CD4-positive, CD25-positive, alpha-beta regulatory T cell (primary cell): ENCODE measurements at regions not wholly inside any gene's neighbourhood (a gene's known extent, or its start where the extent isn't known, plus 50 kb on each side); places are given as distances from the start of the nearest gene placed in this dataset.

Experiments
- ATAC-seq, 2 donors: fragments of 150-1000 bp; cut with Tn5 transposase; one replicate each; pipeline ENCODE4 v1.10.0; 2021; ENCODE audit warnings: low read depth in 2 of 2, moderate number of reproducible peaks in 2 of 2, moderate library complexity in 1 of 2
- DNase-seq, 3 donors: peaks; one replicate each; pipeline versions ENCODE4 v3.0.0 to v3.0.0-alpha.2; 2012 to 2022; ENCODE audit warnings: mixed read lengths in 1 of 3
- H3K27ac ChIP-seq: one replicate; pipeline ENCODE4 v1.7.0; 2013; ENCODE audit warnings: mild to moderate bottlenecking, low read length; ENCODE audit not compliant: insufficient read depth, poor library complexity, severe bottlenecking
- H3K27me3 ChIP-seq: one replicate; pipeline ENCODE4 v1.7.0; 2013; ENCODE audit warnings: low read length; ENCODE audit not compliant: control insufficient read depth, insufficient read depth
- H3K36me3 ChIP-seq: one replicate; pipeline ENCODE4 v1.7.0; 2013; ENCODE audit warnings: mild to moderate bottlenecking, low read length, moderate library complexity; ENCODE audit not compliant: control insufficient read depth, insufficient read depth
- H3K4me1 ChIP-seq: 2 replicates; pipeline ENCODE4 v1.7.0; 2013; ENCODE audit warnings: mild to moderate bottlenecking, low read length; ENCODE audit not compliant: insufficient read depth, control insufficient read depth, poor library complexity, severe bottlenecking
- H3K4me3 ChIP-seq: one replicate; pipeline ENCODE4 v1.7.0; 2013; ENCODE audit warnings: low read depth, mild to moderate bottlenecking, low read length, moderate library complexity
- H3K9me3 ChIP-seq, 2 experiments: 1 replicate in 1 of 2; 2 replicates in 1 of 2; pipeline ENCODE4 v1.7.0; 2013; ENCODE audit warnings: low read length in 2 of 2, mild to moderate bottlenecking in 1 of 2, moderate library complexity in 1 of 2; ENCODE audit not compliant: control insufficient read depth in 2 of 2
- H3K27ac Mint-ChIP-seq, 3 donors: one replicate each; pipeline ENCODE4 v1.8.0; 2020 to 2022; ENCODE audit warnings: mild to moderate bottlenecking in 3 of 3, mixed read lengths in 3 of 3, moderate library complexity in 2 of 3
- H3K27me3 Mint-ChIP-seq: one replicate; pipeline ENCODE4 v1.8.0; 2022; ENCODE audit warnings: mild to moderate bottlenecking, mixed read lengths
- H3K36me3 Mint-ChIP-seq: one replicate; pipeline ENCODE4 v1.8.0; 2020; ENCODE audit warnings: mixed read lengths
- H3K4me1 Mint-ChIP-seq, 4 donors: one replicate each; pipeline ENCODE4 v1.8.0; 2020 to 2022; ENCODE audit warnings: mixed read lengths in 4 of 4, mild to moderate bottlenecking in 1 of 4
- H3K4me3 Mint-ChIP-seq, 4 donors: one replicate each; pipeline ENCODE4 v1.8.0; 2020 to 2022; ENCODE audit warnings: mild to moderate bottlenecking in 4 of 4, mixed read lengths in 4 of 4, moderate library complexity in 3 of 4
- H3K9me3 Mint-ChIP-seq, 7 donors: one replicate each; pipeline ENCODE4 v1.8.0; 2020 to 2022; ENCODE audit warnings: mixed read lengths in 7 of 7, mild to moderate bottlenecking in 3 of 7, moderate library complexity in 2 of 7

GRCh38 chr4:8796096-8796495 lies 75.5 kb downstream of the HMX1 start:
- no peaks in the 10 kb centered on the region for H3K27me3 Mint-ChIP-seq
- no peaks in the 10 kb centered on the region for H3K36me3 Mint-ChIP-seq
- H3K36me3 ChIP-seq: no peaks in the 10 kb centered on the region
- no peak overlapping the region for H3K4me3 ChIP-seq
- no peak overlapping the region for H3K4me3 Mint-ChIP-seq
- H3K4me1 ChIP-seq: no peaks in the 10 kb centered on the region
- ATAC-seq (no peak), DNase-seq (no peak)
- H3K27me3 ChIP-seq: no peaks in the 10 kb centered on the region
- H3K9me3 Mint-ChIP-seq: no peaks in the 10 kb centered on the region
- H3K4me1 Mint-ChIP-seq: no peaks in the 10 kb centered on the region
- no peaks in the 10 kb centered on the region for H3K9me3 ChIP-seq
- no peak overlapping the region for H3K27ac ChIP-seq
- H3K27ac Mint-ChIP-seq: no peak overlapping the region

DNA sequence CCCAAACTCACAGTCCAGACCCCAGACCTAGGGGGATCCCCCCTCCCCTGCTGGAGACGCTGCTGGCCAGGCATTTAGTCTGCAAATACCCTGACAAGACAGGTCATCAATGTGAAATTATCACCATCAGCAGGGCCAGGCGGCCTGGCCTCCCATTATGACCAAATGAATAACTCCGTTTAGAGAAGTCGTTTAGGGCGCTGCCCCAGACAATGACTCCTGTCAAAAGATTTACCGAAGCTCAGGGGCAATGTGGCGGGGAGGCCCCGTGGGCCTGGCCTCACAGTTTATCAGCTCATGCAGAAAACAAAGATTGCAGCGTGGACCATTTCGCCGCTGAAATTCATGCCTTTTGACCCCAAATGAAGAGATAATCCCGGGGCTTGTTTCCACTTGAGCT lies 76.5 kb downstream of the HMX1 start:
- Histone ChIP-seq H3K36me3 (no peaks in the 10 kb centered on the region), H3K27me3 (no peaks in the 10 kb centered on the region), H3K27ac (no peak overlapping the region), H3K4me3 (no peak overlapping the region), H3K9me3 (no peaks in the 10 kb centered on the region), H3K4me1 (no peaks in the 10 kb centered on the region)
- Mint-ChIP-seq H3K36me3 (no peaks in the 10 kb centered on the region), H3K9me3 (no peaks in the 10 kb centered on the region), H3K4me1 (no peaks in the 10 kb centered on the region), H3K27me3 (no peaks in the 10 kb centered on the region), H3K4me3 (no peak overlapping the region), H3K27ac (no peak overlapping the region)
- DNase-seq (no peak), ATAC-seq (no peak)

DNA sequence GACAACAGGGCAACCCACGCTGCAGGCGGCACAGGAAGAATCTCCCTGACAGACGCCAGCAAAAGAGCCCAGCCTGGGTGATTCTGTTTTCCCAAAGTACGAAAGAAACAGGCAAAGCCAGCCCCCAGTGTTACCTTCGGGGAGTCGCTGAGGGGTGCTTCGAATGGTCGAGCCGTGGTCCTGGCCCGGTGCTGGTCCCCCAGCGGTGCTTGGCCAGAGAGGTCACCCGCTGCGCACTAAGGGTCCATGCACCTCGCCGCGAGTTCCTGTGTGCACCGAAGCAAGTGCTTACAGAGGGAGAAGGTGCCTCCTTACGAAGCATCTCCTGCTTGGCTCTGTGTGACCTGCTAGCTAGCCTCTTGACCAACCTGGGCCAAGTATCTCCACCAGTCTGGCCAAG lies 77.1 kb downstream of the HMX1 start:
- Histone ChIP-seq H3K9me3 (no peaks in the 10 kb centered on the region), H3K27me3 (no peaks in the 10 kb centered on the region), H3K27ac (no peak overlapping the region), H3K4me1 (no peaks in the 10 kb centered on the region), H3K36me3 (no peaks in the 10 kb centered on the region), H3K4me3 (no peak overlapping the region)
- H3K27me3 Mint-ChIP-seq: no peaks in the 10 kb centered on the region
- H3K4me1 Mint-ChIP-seq: no peaks in the 10 kb centered on the region
- DNase-seq: no peak
- H3K36me3 Mint-ChIP-seq: no peaks in the 10 kb centered on the region
- no peak overlapping the region for H3K4me3 Mint-ChIP-seq
- H3K9me3 Mint-ChIP-seq: no peaks in the 10 kb centered on the region
- no peak for ATAC-seq
- no peak overlapping the region for H3K27ac Mint-ChIP-seq

GRCh38 chr4:8793571-8794160 lies 78.0 kb downstream of the HMX1 start:
- H3K4me1 ChIP-seq: no peaks in the 10 kb centered on the region
- DNase-seq (no peak), ATAC-seq (no peak)
- Mint-ChIP-seq H3K27ac (no peak overlapping the region), H3K27me3 (no peaks in the 10 kb centered on the region), H3K9me3 (no peaks in the 10 kb centered on the region), H3K36me3 (no peaks in the 10 kb centered on the region), H3K4me3 (no peak overlapping the region), H3K4me1 (no peaks in the 10 kb centered on the region)
- no peaks in the 10 kb centered on the region for H3K27me3 ChIP-seq
- no peaks in the 10 kb centered on the region for H3K9me3 ChIP-seq
- no peak overlapping the region for H3K4me3 ChIP-seq
- H3K27ac ChIP-seq: no peak overlapping the region
- H3K36me3 ChIP-seq: no peaks in the 10 kb centered on the region

GRCh38 chr4:8792491-8792890 lies 79.1 kb downstream of the HMX1 start:
- Mint-ChIP-seq H3K27ac (no peak overlapping the region), H3K4me3 (no peak overlapping the region), H3K9me3 (no peaks in the 10 kb centered on the region), H3K27me3 (no peaks in the 10 kb centered on the region), H3K36me3 (no peaks in the 10 kb centered on the region), H3K4me1 (no peaks in the 10 kb centered on the region)
- no peaks in the 10 kb centered on the region for H3K27me3 ChIP-seq
- no peak overlapping the region for H3K4me3 ChIP-seq
- no peak overlapping the region for H3K27ac ChIP-seq
- no peak for DNase-seq
- H3K36me3 ChIP-seq: no peaks in the 10 kb centered on the region
- H3K9me3 ChIP-seq: no peaks in the 10 kb centered on the region
- no peaks in the 10 kb centered on the region for H3K4me1 ChIP-seq
- ATAC-seq: no peak

GRCh38 chr4:8791609-8792008 lies 80.0 kb downstream of the HMX1 start:
- no peak for DNase-seq
- Histone ChIP-seq H3K9me3 (no peaks in the 10 kb centered on the region), H3K27me3 (no peaks in the 10 kb centered on the region), H3K4me1 (no peaks in the 10 kb centered on the region), H3K36me3 (no peaks in the 10 kb centered on the region), H3K27ac (no peak overlapping the region), H3K4me3 (no peak overlapping the region)
- no peaks in the 10 kb centered on the region for H3K27me3 Mint-ChIP-seq
- no peaks in the 10 kb centered on the region for H3K4me1 Mint-ChIP-seq
- no peak overlapping the region for H3K4me3 Mint-ChIP-seq
- no peak for ATAC-seq
- H3K27ac Mint-ChIP-seq: no peak overlapping the region
- H3K36me3 Mint-ChIP-seq: no peaks in the 10 kb centered on the region
- no peaks in the 10 kb centered on the region for H3K9me3 Mint-ChIP-seq

GRCh38 chr4:8790749-8791148 lies 80.9 kb downstream of the HMX1 start:
- no peaks in the 10 kb centered on the region for H3K4me1 ChIP-seq
- Mint-ChIP-seq H3K9me3 (no peaks in the 10 kb centered on the region), H3K4me1 (no peaks in the 10 kb centered on the region), H3K27ac (no peak overlapping the region), H3K36me3 (no peaks in the 10 kb centered on the region), H3K4me3 (no peak overlapping the region), H3K27me3 (no peaks in the 10 kb centered on the region)
- no peaks in the 10 kb centered on the region for H3K27me3 ChIP-seq
- H3K27ac ChIP-seq: no peak overlapping the region
- ATAC-seq (no peak), DNase-seq (no peak)
- H3K36me3 ChIP-seq: no peaks in the 10 kb centered on the region
- no peak overlapping the region for H3K4me3 ChIP-seq
- no peaks in the 10 kb centered on the region for H3K9me3 ChIP-seq

- H3K36me3 ChIP-seq: no peaks in the 10 kb centered on the region
- no peaks in the 10 kb centered on the region for H3K27me3 ChIP-seq
- Mint-ChIP-seq H3K4me1 (no peaks in the 10 kb centered on the region), H3K36me3 (no peaks in the 10 kb centered on the region), H3K27me3 (no peaks in the 10 kb centered on the region), H3K4me3 (no peak overlapping the region), H3K9me3 (no peaks in the 10 kb centered on the region), H3K27ac (no peak overlapping the region)
- no peaks in the 10 kb centered on the region for H3K9me3 ChIP-seq
- ATAC-seq (no peak), DNase-seq (no peak)
- H3K27ac ChIP-seq: no peak overlapping the region
- H3K4me3 ChIP-seq: no peak overlapping the region
- H3K4me1 ChIP-seq: no peaks in the 10 kb centered on the region
Measured at GRCh38 chr4:8788174-8788573, 83.5 kb downstream of the HMX1 start.
